ENCODE measurements at regions not wholly inside any gene's neighbourhood (a gene's known extent, or its start where the extent isn't known, plus 50 kb on each side); places are given as distances from the start of the nearest gene placed in this dataset.

DNA sequence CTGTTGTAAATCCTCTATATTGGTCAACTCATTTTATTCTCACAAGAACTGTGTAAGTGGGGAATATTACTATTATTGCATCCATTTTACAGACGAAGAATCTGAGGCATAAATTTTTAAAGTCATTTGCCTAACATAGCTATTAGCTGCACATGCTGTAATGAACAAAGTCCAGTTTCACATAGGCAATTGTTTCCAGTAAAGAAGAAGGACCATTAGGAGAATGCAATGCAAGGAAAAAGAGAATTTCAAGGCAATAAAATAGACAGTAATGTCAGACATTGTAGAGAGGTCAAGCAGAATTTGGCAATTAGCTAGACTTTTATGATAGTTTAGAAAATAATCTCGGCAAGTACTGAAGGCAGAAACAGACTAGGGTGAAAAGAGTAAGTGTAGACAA is 578.7 kb upstream of the NECTIN3 start:
- no peak overlapping the region for H3K4me2 ChIP-seq (ENCODE audit: low read length, poor library complexity, severe bottlenecking)
- H3K79me1 ChIP-seq (replicated peaks; ENCODE audit: low read length, poor library complexity, severe bottlenecking) = no peaks in the 10 kb centered on the region
- no peak for DNase-seq
- no peaks in the 10 kb centered on the region for H3K36me3 ChIP-seq (ENCODE audit: control insufficient read depth in 1 of 2, insufficient read depth in 2 of 2, low read depth in 1 of 2, low read length in 2 of 2)
- WGBS = 36% methylated on average over 1 of the region's 2 CpGs
- no peak overlapping the region for H2BK12ac ChIP-seq (ENCODE audit: low read length in 2 of 2)
- no peak overlapping the region for H3K4ac ChIP-seq (ENCODE audit: low read depth in 1 of 2, low read length in 2 of 2)
- no peak overlapping the region for H3K27ac ChIP-seq (ENCODE audit: low read length, poor library complexity, severe bottlenecking)
- H2BK5ac ChIP-seq (ENCODE audit: low read depth, low read length, poor library complexity, severe bottlenecking) = no peak overlapping the region
- no peak overlapping the region for H2AFZ ChIP-seq (ENCODE audit: low read depth, low read length)
- no peaks in the 10 kb centered on the region for H3K4me1 ChIP-seq (ENCODE audit: control insufficient read depth, insufficient read depth, low read depth, low read length)
- no peak overlapping the region for H3K23ac ChIP-seq (ENCODE audit: low read length in 2 of 2)
- H3K9ac ChIP-seq (ENCODE audit: low read length) = no peak overlapping the region
- no peaks in the 10 kb centered on the region for H3K27me3 ChIP-seq (ENCODE audit: control insufficient read depth in 1 of 2, insufficient read depth in 1 of 2, low read length in 2 of 2)
- H2BK120ac ChIP-seq (ENCODE audit: low read depth, low read length) = no peak overlapping the region
- H3K4me3 ChIP-seq (ENCODE audit: insufficient read depth in 1 of 2, low read depth in 1 of 2, low read length in 2 of 2) = no peak overlapping the region
- H4K8ac ChIP-seq (ENCODE audit: low read length) = no peak overlapping the region
- no peak overlapping the region for H2AK5ac ChIP-seq (ENCODE audit: low read length, severe bottlenecking)
- H3K14ac ChIP-seq (ENCODE audit: low read length in 2 of 2) = no peak overlapping the region
- peaks cover 13% of the 10 kb centered on the region for H3K9me3 ChIP-seq (ENCODE audit: control insufficient read depth, low read length)
- H3K18ac ChIP-seq (ENCODE audit: low read depth in 1 of 2, low read length in 2 of 2) = no peak overlapping the region
- H2BK15ac ChIP-seq (ENCODE audit: low read depth, poor library complexity, severe bottlenecking) = no peak overlapping the region
- no peak overlapping the region for H4K91ac ChIP-seq (ENCODE audit: low read length)

DNA sequence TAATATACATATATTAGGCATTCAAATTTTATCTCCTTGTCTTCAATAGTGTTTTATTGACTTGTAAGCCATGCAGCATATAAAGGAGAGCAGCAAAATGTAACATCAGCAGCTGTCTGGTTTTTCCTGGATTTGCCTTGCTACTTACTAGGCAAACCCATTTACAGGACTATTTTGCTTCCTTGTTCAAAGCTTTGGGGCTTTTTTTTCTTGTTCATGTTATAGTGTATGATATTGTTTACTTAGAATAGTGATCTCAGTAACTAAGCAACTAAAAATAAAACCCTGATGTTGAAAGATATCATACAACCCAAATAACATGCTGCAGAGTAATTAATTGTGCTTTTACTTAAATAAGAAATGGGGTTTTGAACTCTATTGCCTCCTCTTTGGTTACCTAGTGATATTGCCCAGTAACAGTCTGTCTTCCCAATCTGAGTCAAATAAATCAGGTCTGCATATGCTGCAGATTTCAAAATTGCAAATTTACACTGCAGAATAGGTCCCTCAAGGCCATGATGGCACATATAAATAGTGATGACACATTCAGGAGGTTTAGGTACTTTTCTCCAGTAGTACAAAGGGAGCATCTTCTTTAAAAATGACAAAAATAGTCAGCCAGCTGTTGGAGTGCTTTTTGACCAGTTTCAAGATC is 578.1 kb upstream of the NECTIN3 start:
- Histone ChIP-seq H2AFZ (ENCODE audit: low read depth, low read length) (no peak overlapping the region), H3K9ac (ENCODE audit: low read length) (no peak overlapping the region), H3K14ac (ENCODE audit: low read length in 2 of 2) (no peak overlapping the region), H3K27me3 (ENCODE audit: control insufficient read depth in 1 of 2, insufficient read depth in 1 of 2, low read length in 2 of 2) (no peaks in the 10 kb centered on the region), H3K18ac (ENCODE audit: low read depth in 1 of 2, low read length in 2 of 2) (no peak overlapping the region), H3K23ac (ENCODE audit: low read length in 2 of 2) (no peak overlapping the region), H3K27ac (ENCODE audit: low read length, poor library complexity, severe bottlenecking) (no peak overlapping the region), H2AK5ac (ENCODE audit: low read length, severe bottlenecking) (no peak overlapping the region), H3K36me3 (ENCODE audit: control insufficient read depth in 1 of 2, insufficient read depth in 2 of 2, low read depth in 1 of 2, low read length in 2 of 2) (no peaks in the 10 kb centered on the region), H3K79me1 (replicated peaks; ENCODE audit: low read length, poor library complexity, severe bottlenecking) (no peaks in the 10 kb centered on the region), H2BK15ac (ENCODE audit: low read depth, poor library complexity, severe bottlenecking) (no peak overlapping the region), H2BK5ac (ENCODE audit: low read depth, low read length, poor library complexity, severe bottlenecking) (no peak overlapping the region), H3K9me3 (ENCODE audit: control insufficient read depth, low read length) (peaks cover 6% of the 10 kb centered on the region), H3K4me2 (ENCODE audit: low read length, poor library complexity, severe bottlenecking) (no peak overlapping the region), H4K91ac (ENCODE audit: low read length) (no peak overlapping the region), H2BK120ac (ENCODE audit: low read depth, low read length) (no peak overlapping the region), H4K8ac (ENCODE audit: low read length) (no peak overlapping the region), H3K4me1 (ENCODE audit: control insufficient read depth, insufficient read depth, low read depth, low read length) (no peaks in the 10 kb centered on the region), H2BK12ac (ENCODE audit: low read length in 2 of 2) (no peak overlapping the region), H3K4me3 (ENCODE audit: insufficient read depth in 1 of 2, low read depth in 1 of 2, low read length in 2 of 2) (no peak overlapping the region), H3K4ac (ENCODE audit: low read depth in 1 of 2, low read length in 2 of 2) (no peak overlapping the region)
- DNase-seq = peak; percentile 20

DNA sequence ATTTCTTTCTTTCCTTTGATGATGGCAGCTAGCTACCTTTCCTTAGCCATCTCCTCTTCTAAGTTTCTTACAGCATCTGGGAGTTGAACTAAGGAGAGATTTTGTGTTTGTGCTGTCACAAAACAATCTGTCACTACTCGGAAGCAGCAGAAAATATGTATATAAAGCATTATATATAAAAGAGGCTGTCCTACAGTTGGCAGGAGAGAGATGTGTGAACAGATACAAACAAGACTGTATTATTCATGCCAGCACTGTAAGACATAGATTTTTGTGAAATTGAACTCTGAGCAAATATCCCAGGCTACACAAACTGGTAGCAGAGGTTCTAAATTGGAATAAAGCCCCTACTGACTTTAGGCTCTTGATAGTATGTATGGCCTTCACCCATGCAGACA is 577.5 kb upstream of the NECTIN3 start:
- no peaks in the 10 kb centered on the region for H3K36me3 ChIP-seq (ENCODE audit: control insufficient read depth in 1 of 2, insufficient read depth in 2 of 2, low read depth in 1 of 2, low read length in 2 of 2)
- WGBS = no CpG with 5 or more reads among the region's 1 CpG
- H3K79me1 ChIP-seq (replicated peaks; ENCODE audit: low read length, poor library complexity, severe bottlenecking) = no peaks in the 10 kb centered on the region
- H3K4me3 ChIP-seq (ENCODE audit: insufficient read depth in 1 of 2, low read depth in 1 of 2, low read length in 2 of 2) = no peak overlapping the region
- H2BK15ac ChIP-seq (ENCODE audit: low read depth, poor library complexity, severe bottlenecking) = no peak overlapping the region
- H4K91ac ChIP-seq (ENCODE audit: low read length) = no peak overlapping the region
- no peak overlapping the region for H3K4me2 ChIP-seq (ENCODE audit: low read length, poor library complexity, severe bottlenecking)
- H2BK5ac ChIP-seq (ENCODE audit: low read depth, low read length, poor library complexity, severe bottlenecking) = no peak overlapping the region
- H4K8ac ChIP-seq (ENCODE audit: low read length) = no peak overlapping the region
- H3K4me1 ChIP-seq (ENCODE audit: control insufficient read depth, insufficient read depth, low read depth, low read length) = no peaks in the 10 kb centered on the region
- H2AFZ ChIP-seq (ENCODE audit: low read depth, low read length) = no peak overlapping the region
- H3K23ac ChIP-seq (ENCODE audit: low read length in 2 of 2) = no peak overlapping the region
- H2BK120ac ChIP-seq (ENCODE audit: low read depth, low read length) = no peak overlapping the region
- no peak for DNase-seq
- H3K27ac ChIP-seq (ENCODE audit: low read length, poor library complexity, severe bottlenecking) = no peak overlapping the region
- no peak overlapping the region for H3K14ac ChIP-seq (ENCODE audit: low read length in 2 of 2)
- no peak overlapping the region for H2AK5ac ChIP-seq (ENCODE audit: low read length, severe bottlenecking)
- no peak overlapping the region for H3K18ac ChIP-seq (ENCODE audit: low read depth in 1 of 2, low read length in 2 of 2)
- peaks cover 3% of the 10 kb centered on the region for H3K9me3 ChIP-seq (ENCODE audit: control insufficient read depth, low read length)
- H2BK12ac ChIP-seq (ENCODE audit: low read length in 2 of 2) = no peak overlapping the region
- no peak overlapping the region for H3K4ac ChIP-seq (ENCODE audit: low read depth in 1 of 2, low read length in 2 of 2)
- H3K9ac ChIP-seq (ENCODE audit: low read length) = no peak overlapping the region
- H3K27me3 ChIP-seq (ENCODE audit: control insufficient read depth in 1 of 2, insufficient read depth in 1 of 2, low read length in 2 of 2) = no peaks in the 10 kb centered on the region

DNA sequence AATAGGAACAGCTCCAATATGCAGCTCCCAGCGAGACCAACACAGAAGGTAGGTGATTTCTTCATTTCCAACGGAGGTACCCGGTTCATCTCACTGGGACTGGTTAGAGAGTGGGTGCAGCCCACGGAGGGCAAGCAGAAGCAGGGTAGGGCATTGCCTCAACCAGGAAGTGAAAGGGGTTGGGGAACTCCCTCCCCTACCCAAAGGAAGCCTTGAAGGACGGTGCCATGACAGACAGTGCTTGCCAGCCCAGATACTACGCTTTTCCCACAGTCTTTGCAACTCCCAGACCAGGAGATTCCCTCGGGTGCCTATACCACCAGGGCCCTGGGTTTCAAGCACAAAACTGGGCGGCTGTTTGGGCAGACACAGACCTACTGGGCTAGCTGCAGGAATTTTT is 576.9 kb upstream of the NECTIN3 start:
- no peak overlapping the region for H3K27ac ChIP-seq (ENCODE audit: low read length, poor library complexity, severe bottlenecking)
- no peak overlapping the region for H2AFZ ChIP-seq (ENCODE audit: low read depth, low read length)
- H3K9ac ChIP-seq (ENCODE audit: low read length) = no peak overlapping the region
- no peak overlapping the region for H2BK12ac ChIP-seq (ENCODE audit: low read length in 2 of 2)
- no peaks in the 10 kb centered on the region for H3K79me1 ChIP-seq (replicated peaks; ENCODE audit: low read length, poor library complexity, severe bottlenecking)
- no peak overlapping the region for H2BK15ac ChIP-seq (ENCODE audit: low read depth, poor library complexity, severe bottlenecking)
- no peak overlapping the region for H3K4ac ChIP-seq (ENCODE audit: low read depth in 1 of 2, low read length in 2 of 2)
- no peaks in the 10 kb centered on the region for H3K4me1 ChIP-seq (ENCODE audit: control insufficient read depth, insufficient read depth, low read depth, low read length)
- no peak overlapping the region for H3K18ac ChIP-seq (ENCODE audit: low read depth in 1 of 2, low read length in 2 of 2)
- no peaks in the 10 kb centered on the region for H3K36me3 ChIP-seq (ENCODE audit: control insufficient read depth in 1 of 2, insufficient read depth in 2 of 2, low read depth in 1 of 2, low read length in 2 of 2)
- no peak overlapping the region for H2BK5ac ChIP-seq (ENCODE audit: low read depth, low read length, poor library complexity, severe bottlenecking)
- H3K9me3 ChIP-seq (ENCODE audit: control insufficient read depth, low read length) = peaks cover 3% of the 10 kb centered on the region
- 97% methylated on average over 8 of the region's 8 CpGs for WGBS
- H2AK5ac ChIP-seq (ENCODE audit: low read length, severe bottlenecking) = no peak overlapping the region
- H3K23ac ChIP-seq (ENCODE audit: low read length in 2 of 2) = no peak overlapping the region
- H3K14ac ChIP-seq (ENCODE audit: low read length in 2 of 2) = no peak overlapping the region
- H3K4me2 ChIP-seq (ENCODE audit: low read length, poor library complexity, severe bottlenecking) = no peak overlapping the region
- no peak overlapping the region for H4K8ac ChIP-seq (ENCODE audit: low read length)
- no peaks in the 10 kb centered on the region for H3K27me3 ChIP-seq (ENCODE audit: control insufficient read depth in 1 of 2, insufficient read depth in 1 of 2, low read length in 2 of 2)
- no peak overlapping the region for H2BK120ac ChIP-seq (ENCODE audit: low read depth, low read length)
- no peak for DNase-seq
- no peak overlapping the region for H3K4me3 ChIP-seq (ENCODE audit: insufficient read depth in 1 of 2, low read depth in 1 of 2, low read length in 2 of 2)
- peak overlapping the region; percentile 68 for H4K91ac ChIP-seq (ENCODE audit: low read length)

All from mesenchymal stem cell (in vitro differentiated cells and primary cell).